H9 (cell line): ENCODE measurements at regions not wholly inside any gene's neighbourhood (a gene's known extent, or its start where the extent isn't known, plus 50 kb on each side); places are given as distances from the start of the nearest gene placed in this dataset.

Experiments
- DNase-seq: peaks from one replicate; pipeline ENCODE4 v3.0.0-alpha.2; 2017
- H2AFZ ChIP-seq: one replicate; pipeline ENCODE4 v1.6.1; 2013; ENCODE audit warnings: mild to moderate bottlenecking, low read length, control low read depth, moderate library complexity
- H2AK5ac ChIP-seq: 2 replicates; pipeline ENCODE4 v1.6.1; 2013; ENCODE audit warnings: low read length, control low read depth, mixed read lengths; ENCODE audit not compliant: insufficient read length
- H2BK120ac ChIP-seq: one replicate; pipeline ENCODE4 v1.6.1; 2013; ENCODE audit warnings: low read depth, mild to moderate bottlenecking, low read length, control low read depth, inconsistent platforms; ENCODE audit not compliant: poor library complexity, severe bottlenecking
- H2BK12ac ChIP-seq: 2 replicates; pipeline ENCODE4 v1.6.1; 2013; ENCODE audit warnings: low read length, control low read depth, mixed read lengths, low read depth; ENCODE audit not compliant: insufficient read length
- H2BK15ac ChIP-seq: 2 replicates; pipeline ENCODE4 v1.6.1; 2013; ENCODE audit warnings: low read depth, low read length, control low read depth
- H2BK20ac ChIP-seq: one replicate; pipeline ENCODE4 v1.6.1; 2013; ENCODE audit warnings: low read depth, mild to moderate bottlenecking, low read length, control low read depth, inconsistent platforms; ENCODE audit not compliant: poor library complexity, severe bottlenecking
- H2BK5ac ChIP-seq: 2 replicates; pipeline ENCODE4 v1.6.1; 2013; ENCODE audit warnings: low read length, control low read depth, mixed read lengths; ENCODE audit not compliant: insufficient read length
- H3K14ac ChIP-seq: 2 replicates; pipeline ENCODE4 v1.6.1; 2013; ENCODE audit warnings: low read length, control low read depth; ENCODE audit not compliant: insufficient read depth
- H3K18ac ChIP-seq: 2 replicates; pipeline ENCODE4 v1.6.1; 2013; ENCODE audit warnings: low read depth, mild to moderate bottlenecking, mixed read lengths, low read length, control low read depth; ENCODE audit not compliant: insufficient read length
- H3K23ac ChIP-seq: 2 replicates; pipeline ENCODE4 v1.6.1; 2013; ENCODE audit warnings: low read length, control low read depth, mixed read lengths, low read depth; ENCODE audit not compliant: insufficient read length
- H3K23me2 ChIP-seq: 2 replicates; pipeline ENCODE4 v1.6.1; 2013; ENCODE audit warnings: low read depth, mild to moderate bottlenecking, mixed read lengths, low read length, control low read depth; ENCODE audit not compliant: insufficient read length, poor library complexity, severe bottlenecking
- H3K27ac ChIP-seq: 2 replicates; pipeline ENCODE4 v1.5.1; 2013; ENCODE audit warnings: low read length, control low read depth, mixed read lengths, low read depth; ENCODE audit not compliant: insufficient read length
- H3K27me3 ChIP-seq: 2 replicates; pipeline ENCODE4 v1.6.1; 2013; ENCODE audit warnings: low read length, control low read depth, inconsistent platforms; ENCODE audit not compliant: insufficient read depth
- H3K4ac ChIP-seq: 2 replicates; pipeline ENCODE4 v1.6.1; 2013; ENCODE audit warnings: low read depth, mild to moderate bottlenecking, control low read depth, inconsistent platforms, low read length, moderate library complexity
- H3K4me1 ChIP-seq: 2 replicates; pipeline ENCODE4 v1.6.1; 2013; ENCODE audit warnings: low read length, control low read depth, inconsistent platforms; ENCODE audit not compliant: insufficient read depth
- H3K4me2 ChIP-seq: 2 replicates; pipeline ENCODE4 v1.6.1; 2013; ENCODE audit warnings: low read length, control low read depth, mixed read lengths; ENCODE audit not compliant: insufficient read length, insufficient read depth
- H3K56ac ChIP-seq: 2 replicates; pipeline ENCODE4 v1.6.1; 2013; ENCODE audit warnings: low read depth, mild to moderate bottlenecking, mixed read lengths, low read length, control low read depth; ENCODE audit not compliant: insufficient read length
- H3K79me1 ChIP-seq: 2 replicates; pipeline ENCODE4 v1.6.1; 2013; ENCODE audit warnings: low read depth, mild to moderate bottlenecking, moderate library complexity, low read length, control low read depth, inconsistent platforms; ENCODE audit not compliant: insufficient read depth, poor library complexity, severe bottlenecking
- H3K79me2 ChIP-seq: 2 replicates; pipeline ENCODE4 v1.6.1; 2013; ENCODE audit warnings: low read length, control low read depth, inconsistent platforms; ENCODE audit not compliant: insufficient read depth
- H3K9ac ChIP-seq: 2 replicates; pipeline ENCODE4 v1.6.1; 2013; ENCODE audit warnings: low read length, control low read depth, mixed read lengths; ENCODE audit not compliant: insufficient read length; ENCODE audit errors: extremely low read depth
- H3K9me3 ChIP-seq: one replicate; pipeline ENCODE4 v1.6.1; 2013; ENCODE audit warnings: low read depth, low read length, inconsistent platforms; ENCODE audit not compliant: control insufficient read depth
- H3T11ph ChIP-seq: one replicate; pipeline ENCODE4 v1.6.1; 2013; ENCODE audit warnings: mild to moderate bottlenecking, low read length, control low read depth, inconsistent platforms
- H4K20me1 ChIP-seq: one replicate; pipeline ENCODE4 v1.6.1; 2013; ENCODE audit not compliant: control insufficient read depth, insufficient read length, insufficient read depth
- H4K5ac ChIP-seq: 2 replicates; pipeline ENCODE4 v1.6.1; 2013; ENCODE audit warnings: low read depth, mild to moderate bottlenecking, mixed read lengths, low read length, control low read depth; ENCODE audit not compliant: insufficient read length
- H4K8ac ChIP-seq: replicated peaks from 2 replicates; pipeline ENCODE4 v1.6.1; 2013; ENCODE audit warnings: low read length, control low read depth, mixed read lengths, low read depth; ENCODE audit not compliant: insufficient read length
- H4K91ac ChIP-seq: 2 replicates; pipeline ENCODE4 v1.6.1; 2013; ENCODE audit warnings: low read depth, mild to moderate bottlenecking, moderate library complexity, mixed read lengths, low read length, control low read depth; ENCODE audit not compliant: insufficient read length
- H3K27ac Mint-ChIP-seq, 3 experiments: 2 replicates in 2 of 3; 3 replicates in 1 of 3; pipeline ENCODE4 v1.8.0; 2020 to 2021; ENCODE audit warnings: mixed read lengths in 3 of 3, mild to moderate bottlenecking in 1 of 3, moderate library complexity in 1 of 3
- H3K27me3 Mint-ChIP-seq: 2 replicates; pipeline ENCODE4 v1.8.0; 2021; ENCODE audit warnings: low read depth, mild to moderate bottlenecking, moderate library complexity, mixed read lengths
- H3K36me3 Mint-ChIP-seq, 3 experiments: 2 replicates in 2 of 3; 3 replicates in 1 of 3; pipeline ENCODE4 v1.8.0; 2020 to 2021; ENCODE audit warnings: low read depth in 3 of 3, mixed read lengths in 3 of 3; ENCODE audit not compliant: insufficient read depth in 1 of 3
- H3K4me1 Mint-ChIP-seq, 2 experiments: 2 replicates each; pipeline ENCODE4 v1.8.0; 2020; ENCODE audit warnings: mixed read lengths in 2 of 2
- H3K4me3 Mint-ChIP-seq, 2 experiments: 2 replicates in 1 of 2; 3 replicates in 1 of 2; pipeline ENCODE4 v1.8.0; 2020 to 2021; ENCODE audit warnings: mild to moderate bottlenecking in 2 of 2, mixed read lengths in 2 of 2, moderate library complexity in 1 of 2
- H3K9me3 Mint-ChIP-seq, 2 experiments: 2 replicates in 1 of 2; 3 replicates in 1 of 2; pipeline ENCODE4 v1.8.0; 2020; ENCODE audit warnings: mild to moderate bottlenecking in 2 of 2, mixed read lengths in 2 of 2, moderate library complexity in 1 of 2
- WGBS: extraction: QIAGEN DNeasy Blood & Tissue Kit; methylation state at CpG from one replicate; pipeline ENCODE4 v1.1.7; 2013; ENCODE audit warnings: missing lambda C conversion rate, low lambda C conversion rate, mixed read lengths; ENCODE audit not compliant: insufficient read length; ENCODE audit errors: extremely low coverage; 5-methylcytosine and 5-hydroxymethylcytosine counted together
- TF ChIP-seq, protein P1 (sequence below): fragments of 200-600 bp; sonication (generic); conservative IDR thresholded peaks from 3 replicates; pipeline ENCODE4 v1.8.0; 2021; ENCODE audit warnings: antibody characterized with exemption, mild to moderate bottlenecking

DNA sequence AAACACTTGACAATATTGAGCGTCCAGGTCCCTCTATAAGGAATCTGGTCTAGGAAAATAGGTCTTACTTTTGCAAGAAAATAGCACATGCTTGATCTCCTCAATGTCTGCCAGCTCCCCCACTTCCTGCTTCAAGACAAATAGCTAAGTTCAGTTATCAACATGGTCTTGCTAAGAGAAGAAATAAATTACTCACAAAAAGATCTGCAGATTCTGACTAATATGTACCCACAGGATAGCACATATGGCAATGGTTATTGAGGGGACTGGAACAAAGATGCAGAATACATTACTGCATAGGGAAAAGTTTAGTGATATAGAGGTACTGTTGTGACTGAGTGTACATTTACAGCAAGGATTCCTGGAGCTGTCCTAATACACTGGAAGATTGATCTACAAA is 457.5 kb upstream of the GRID2 start:
- no peak overlapping the region for H3K9ac ChIP-seq
- no peak overlapping the region for H2BK15ac ChIP-seq
- no peak overlapping the region for H3T11ph ChIP-seq
- H3K27ac ChIP-seq = no peak overlapping the region
- no peak overlapping the region for H3K14ac ChIP-seq
- no peak overlapping the region for H3K23ac ChIP-seq
- no peak overlapping the region for H3K4me2 ChIP-seq
- no peak overlapping the region for H2BK120ac ChIP-seq
- no peak overlapping the region for H3K4me3 Mint-ChIP-seq
- H4K8ac ChIP-seq = no peak overlapping the region
- H3K27me3 ChIP-seq = no peaks in the 10 kb centered on the region
- no peak overlapping the region for H2BK20ac ChIP-seq
- no peak overlapping the region for H3K4ac ChIP-seq
- H3K23me2 ChIP-seq = no peaks in the 10 kb centered on the region
- H3K4me1 ChIP-seq = no peaks in the 10 kb centered on the region
- no peak overlapping the region for H2BK12ac ChIP-seq
- no peak overlapping the region for H3K27ac Mint-ChIP-seq
- no peak for DNase-seq
- H4K5ac ChIP-seq = no peak overlapping the region
- no peaks in the 10 kb centered on the region for H3K9me3 ChIP-seq
- no peaks in the 10 kb centered on the region for H4K20me1 ChIP-seq
- no peaks in the 10 kb centered on the region for H3K79me2 ChIP-seq
- no peak overlapping the region for H3K56ac ChIP-seq
- no peaks in the 10 kb centered on the region for H3K4me1 Mint-ChIP-seq
- no peak overlapping the region for H4K91ac ChIP-seq
- H3K18ac ChIP-seq = no peak overlapping the region
- TF ChIP-seq, protein P1, sequence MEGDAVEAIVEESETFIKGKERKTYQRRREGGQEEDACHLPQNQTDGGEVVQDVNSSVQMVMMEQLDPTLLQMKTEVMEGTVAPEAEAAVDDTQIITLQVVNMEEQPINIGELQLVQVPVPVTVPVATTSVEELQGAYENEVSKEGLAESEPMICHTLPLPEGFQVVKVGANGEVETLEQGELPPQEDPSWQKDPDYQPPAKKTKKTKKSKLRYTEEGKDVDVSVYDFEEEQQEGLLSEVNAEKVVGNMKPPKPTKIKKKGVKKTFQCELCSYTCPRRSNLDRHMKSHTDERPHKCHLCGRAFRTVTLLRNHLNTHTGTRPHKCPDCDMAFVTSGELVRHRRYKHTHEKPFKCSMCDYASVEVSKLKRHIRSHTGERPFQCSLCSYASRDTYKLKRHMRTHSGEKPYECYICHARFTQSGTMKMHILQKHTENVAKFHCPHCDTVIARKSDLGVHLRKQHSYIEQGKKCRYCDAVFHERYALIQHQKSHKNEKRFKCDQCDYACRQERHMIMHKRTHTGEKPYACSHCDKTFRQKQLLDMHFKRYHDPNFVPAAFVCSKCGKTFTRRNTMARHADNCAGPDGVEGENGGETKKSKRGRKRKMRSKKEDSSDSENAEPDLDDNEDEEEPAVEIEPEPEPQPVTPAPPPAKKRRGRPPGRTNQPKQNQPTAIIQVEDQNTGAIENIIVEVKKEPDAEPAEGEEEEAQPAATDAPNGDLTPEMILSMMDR = no peak
- H2AK5ac ChIP-seq = no peak overlapping the region
- WGBS = no CpG with 5 or more reads among the region's 1 CpG
- H2BK5ac ChIP-seq = no peak overlapping the region
- no peaks in the 10 kb centered on the region for H3K9me3 Mint-ChIP-seq
- no peak overlapping the region for H2AFZ ChIP-seq
- no peaks in the 10 kb centered on the region; the same call in 1 of the 2 replicates for H3K27me3 Mint-ChIP-seq
- no peaks in the 10 kb centered on the region for H3K36me3 Mint-ChIP-seq
- H3K79me1 ChIP-seq = no peaks in the 10 kb centered on the region
